Testis (tissue), 2 donors: ENCODE measurements at regions not wholly inside any gene's neighbourhood (a gene's known extent, or its start where the extent isn't known, plus 50 kb on each side); places are given as distances from the start of the nearest gene placed in this dataset.

Source experiments
- CTCF ChIP-seq, 3 experiments: fragments of 450-650 bp in 2 of 3; fragments of 200-600 bp in 1 of 3; sonication (generic) in 1 of 3; IDR thresholded peaks; one replicate each; pipeline ENCODE4 v1.5.1; 2016 to 2019; ENCODE audit warnings: antibody characterized with exemption in 3 of 3, mild to moderate bottlenecking in 2 of 3, moderate library complexity in 1 of 3
- POLR2A ChIP-seq: fragments of 450-650 bp; IDR thresholded peaks from one replicate; pipeline ENCODE4 v1.6.1; 2017; ENCODE audit warnings: antibody characterized with exemption, mild to moderate bottlenecking, moderate library complexity

GRCh38 chr4:144208074-144208473 lies 67.6 kb upstream of the GYPA start:
- TF ChIP-seq CTCF (IDR thresholded peaks at IDR 0.05) = no peak
- no peak for TF ChIP-seq POLR2A
